Stimulated activated CD4-positive, alpha-beta T cell treated with anti-CD3 and anti-CD28 coated beads, TNF-alpha, amount 100 ng/mL, for 4 hours (primary cell): ENCODE measurements at regions not wholly inside any gene's neighbourhood (a gene's known extent, or its start where the extent isn't known, plus 50 kb on each side); places are given as distances from the start of the nearest gene placed in this dataset.

Experiments used
- DNase-seq, 3 experiments: peaks; one replicate each; pipeline ENCODE4 v3.0.0-alpha.2; 2020; ENCODE audit warnings: low read depth in 3 of 3

DNA sequence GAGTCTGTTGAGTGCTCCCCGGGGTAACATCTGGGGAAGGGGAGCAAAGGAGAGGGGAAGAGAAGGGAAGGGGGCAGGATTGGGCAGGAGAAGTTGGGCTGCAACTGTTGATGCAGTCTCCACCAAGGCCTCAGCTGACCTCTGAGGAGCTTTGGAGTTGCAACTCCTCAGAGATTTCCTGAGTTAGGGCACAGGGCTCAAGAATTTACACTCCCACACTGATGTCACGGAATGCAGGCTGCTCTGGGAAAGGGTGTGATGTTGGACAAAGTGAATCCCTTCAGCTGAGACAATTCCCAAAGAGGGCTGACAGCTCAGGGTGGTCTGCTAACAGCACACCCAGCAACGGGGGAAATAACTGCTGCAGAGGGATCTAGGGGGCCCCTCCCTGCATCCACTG is 295.6 kb downstream of the PCNX1 start:
- DNase-seq = no peak

DNA sequence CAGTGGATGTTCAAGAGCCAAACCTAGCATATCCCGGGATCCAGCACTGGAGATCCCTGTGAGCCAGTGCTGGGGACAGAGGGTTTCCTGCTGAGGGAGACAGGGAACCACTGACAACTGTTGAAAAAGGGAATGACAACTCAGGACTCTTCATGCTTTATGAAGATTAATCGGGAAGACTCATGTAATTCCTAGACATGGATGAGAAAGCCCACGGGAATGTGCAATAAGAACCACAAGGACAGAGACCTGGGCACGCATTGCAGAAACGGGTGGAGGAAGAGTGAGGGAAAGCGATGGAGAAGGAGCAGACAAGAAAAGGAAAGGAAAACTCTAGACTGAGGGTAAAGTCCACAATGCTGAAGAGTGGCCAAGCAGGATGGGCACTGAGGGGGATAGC is 296.0 kb downstream of the PCNX1 start:
- no peak for DNase-seq

DNA sequence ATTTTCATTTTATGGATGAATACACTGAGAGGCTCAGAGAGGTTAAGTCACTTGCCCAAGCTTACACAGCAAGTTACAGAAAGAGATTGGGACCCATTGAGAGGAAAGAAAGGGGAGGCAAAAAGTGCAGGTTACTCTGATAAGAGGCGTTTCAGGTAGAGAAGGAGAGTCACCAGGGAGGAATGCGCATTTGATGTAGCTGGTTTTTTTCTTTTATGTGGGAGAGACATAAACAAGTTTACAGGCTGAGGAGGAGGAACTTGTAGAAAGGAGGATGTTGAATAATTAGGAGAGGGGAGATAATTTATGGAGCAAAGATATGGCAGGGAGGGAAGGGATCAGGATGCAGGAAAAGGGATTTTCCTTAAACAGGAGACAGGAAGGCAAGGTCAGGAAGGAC is 297.0 kb downstream of the PCNX1 start:
- no peak for DNase-seq

DNA sequence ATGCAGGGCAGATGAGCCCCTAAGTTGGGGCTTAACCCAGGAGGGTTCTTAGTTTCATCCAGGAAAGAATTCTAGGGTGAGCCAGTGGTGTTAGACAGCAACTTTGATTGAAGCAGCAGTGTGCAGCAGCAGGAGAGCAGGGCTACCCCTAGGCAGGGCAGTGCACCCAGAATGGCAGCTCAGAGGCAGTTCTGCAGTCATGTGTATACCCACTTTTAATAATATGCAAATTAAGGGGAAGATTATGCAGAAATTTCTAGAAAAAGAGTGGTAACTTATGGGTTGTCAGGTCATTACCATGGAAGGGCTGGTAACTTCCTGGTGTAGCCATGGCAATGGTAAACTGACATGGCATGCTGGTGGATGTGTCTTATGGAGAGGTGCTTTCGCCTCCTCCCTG is 297.5 kb downstream of the PCNX1 start:
- DNase-seq = no peak

DNA sequence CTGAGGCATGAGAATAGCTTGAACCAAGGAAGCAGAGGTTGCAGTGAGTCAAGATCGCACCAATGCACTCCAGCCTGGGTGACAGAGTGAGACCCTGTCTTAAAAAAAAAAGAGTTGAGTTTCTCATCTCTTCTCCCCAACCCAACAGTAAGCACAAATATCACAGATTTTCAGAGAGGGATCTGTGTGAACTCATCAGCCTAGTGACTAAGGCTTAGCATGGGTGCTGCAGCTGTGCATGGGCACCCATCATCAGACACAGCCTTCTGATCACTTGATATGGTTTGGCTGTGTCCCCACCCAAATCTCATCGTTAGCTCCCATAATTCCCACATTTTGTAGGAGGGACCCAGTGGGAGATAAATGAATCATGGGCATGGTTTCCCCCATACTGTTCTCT is 298.9 kb downstream of the PCNX1 start:
- no peak for DNase-seq

DNA sequence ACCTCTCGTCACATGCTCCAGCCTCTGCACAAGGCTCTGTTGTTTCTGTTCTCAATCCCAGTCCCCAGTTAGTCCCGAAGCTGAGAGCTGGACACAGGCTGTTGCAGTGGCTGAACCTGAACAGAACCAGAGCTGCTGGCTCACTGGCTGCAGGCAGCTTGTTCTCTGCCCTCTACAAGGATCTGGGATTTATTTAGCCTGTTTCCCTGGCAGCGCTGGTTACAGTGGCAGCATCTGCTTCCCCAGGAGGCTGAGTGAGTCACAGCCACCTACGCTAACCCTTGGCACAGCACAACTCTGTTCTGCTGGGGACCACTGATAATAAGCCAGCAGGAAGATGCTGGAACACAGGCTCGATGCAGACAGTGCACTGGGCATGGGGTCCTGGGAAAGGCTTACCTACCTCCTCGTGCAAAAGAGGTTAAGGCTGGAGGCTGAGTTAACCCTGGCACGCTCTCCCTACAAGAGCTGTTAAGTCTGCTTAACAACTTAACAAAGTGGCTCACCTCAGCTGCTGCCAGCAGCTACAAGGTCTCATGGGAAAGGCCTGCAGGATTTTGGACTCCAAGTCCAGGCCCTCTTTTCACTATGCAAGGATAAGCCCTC is 299.6 kb downstream of the PCNX1 start:
- DNase-seq = no peak

DNA sequence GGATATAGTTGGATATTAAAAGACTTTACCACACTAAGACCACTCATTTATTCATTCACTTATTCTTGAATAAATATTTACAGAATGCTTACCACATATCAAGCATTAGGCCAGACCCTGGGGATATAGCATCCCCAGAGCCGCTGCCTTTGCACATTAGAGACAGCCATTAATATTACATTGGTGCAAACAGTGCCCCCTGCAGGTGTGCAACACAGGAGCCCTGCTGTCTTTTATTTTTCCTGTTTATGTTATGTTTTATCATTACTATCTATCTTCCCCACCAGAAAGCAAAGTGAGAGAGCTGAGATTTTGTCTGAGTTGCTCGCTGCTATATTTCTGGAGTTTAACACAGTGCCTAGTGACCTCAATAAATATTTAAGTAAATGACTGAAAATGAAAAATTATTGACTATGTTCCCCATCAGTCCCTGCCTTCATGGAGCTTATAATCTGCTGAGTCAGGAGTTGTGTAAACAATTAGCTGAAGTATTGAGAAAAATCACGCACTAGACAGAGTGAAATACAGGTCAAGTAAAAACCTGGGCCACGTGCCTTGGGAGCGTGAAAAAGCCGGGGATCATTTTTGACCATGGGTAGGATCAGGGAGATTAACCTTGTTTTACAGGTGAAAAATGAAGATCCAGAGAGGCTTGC is 301.6 kb downstream of the PCNX1 start:
- no peak for DNase-seq

DNA sequence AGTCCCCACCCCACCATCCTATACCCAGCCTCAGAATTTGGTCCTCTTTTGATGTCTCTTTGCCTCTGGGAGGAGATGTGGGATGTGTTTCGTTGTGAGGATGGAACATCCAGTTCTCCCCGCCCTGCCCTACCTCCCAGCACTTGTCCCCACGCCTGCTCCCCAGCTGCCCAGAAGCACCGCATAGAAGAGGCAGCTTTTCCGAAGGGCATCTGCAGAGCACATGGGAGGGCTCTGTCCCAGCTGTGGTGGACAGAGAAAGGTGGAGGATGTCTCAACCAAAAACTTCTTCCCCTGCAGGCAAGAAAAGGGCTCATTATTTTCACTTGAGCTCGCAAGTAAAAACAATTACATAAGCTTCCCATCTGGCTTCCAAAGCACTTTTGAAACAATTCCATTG is 302.6 kb downstream of the PCNX1 start:
- DNase-seq = no peak

DNA sequence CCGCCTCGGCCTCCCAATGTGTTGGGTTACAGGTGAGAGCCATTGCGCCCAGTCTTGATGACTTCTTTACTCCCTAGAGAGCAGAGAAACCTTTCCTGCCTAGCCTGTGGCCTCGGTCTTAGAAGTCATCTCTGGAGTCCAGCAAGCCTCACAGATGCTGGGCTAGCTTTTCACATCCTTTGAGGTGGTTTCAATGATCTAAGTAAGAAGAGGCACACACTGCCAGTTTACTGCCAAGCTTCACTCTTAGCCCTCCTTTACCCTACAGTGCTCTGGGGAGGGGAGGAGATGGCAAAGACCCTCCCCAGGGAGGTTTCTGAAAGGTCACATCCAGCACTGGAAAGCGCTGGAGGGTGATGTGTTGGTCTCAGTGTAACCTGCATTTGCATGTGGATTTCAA is 304.8 kb downstream of the PCNX1 start:
- no peak for DNase-seq

DNA sequence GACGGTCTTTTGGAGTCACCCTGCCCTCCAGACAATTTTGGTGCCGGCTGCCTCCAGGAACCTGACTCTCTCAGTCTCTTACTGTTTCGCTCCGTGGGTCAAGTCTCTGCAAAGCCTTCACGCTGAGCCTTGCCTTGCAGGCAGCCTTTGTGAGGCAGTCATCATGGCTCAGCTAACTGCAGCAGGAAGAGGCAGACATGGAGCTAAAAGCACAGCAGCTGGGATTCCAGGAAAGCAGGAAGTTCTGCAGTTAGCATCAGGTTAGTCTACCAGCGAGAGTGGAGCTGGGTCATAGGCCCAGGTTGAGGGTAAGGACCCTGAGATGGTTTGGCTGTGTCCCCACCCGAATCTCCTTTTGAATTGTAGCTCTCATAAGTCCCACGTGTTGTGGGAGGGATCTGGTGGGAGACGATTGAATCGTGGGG is 305.4 kb downstream of the PCNX1 start:
- no peak for DNase-seq

DNA sequence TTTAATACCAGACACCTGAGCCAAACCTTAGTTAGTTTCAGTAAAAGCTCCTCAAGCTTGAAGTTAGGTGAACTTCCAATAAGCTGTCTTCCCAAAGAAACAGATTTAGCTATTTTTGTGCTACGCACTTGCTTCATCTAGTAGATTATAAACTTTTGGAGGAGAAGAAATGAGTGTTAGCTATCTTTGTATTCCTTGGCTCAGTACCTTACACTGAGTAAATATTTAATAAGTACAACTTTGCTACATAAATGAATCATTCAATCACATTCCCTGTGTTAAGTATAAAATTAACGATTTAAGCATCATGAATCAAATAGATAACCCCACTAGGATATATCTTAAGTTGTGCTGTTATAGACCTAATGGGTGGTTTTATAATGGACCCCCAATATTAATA is 307.0 kb downstream of the PCNX1 start:
- no peak for DNase-seq

DNA sequence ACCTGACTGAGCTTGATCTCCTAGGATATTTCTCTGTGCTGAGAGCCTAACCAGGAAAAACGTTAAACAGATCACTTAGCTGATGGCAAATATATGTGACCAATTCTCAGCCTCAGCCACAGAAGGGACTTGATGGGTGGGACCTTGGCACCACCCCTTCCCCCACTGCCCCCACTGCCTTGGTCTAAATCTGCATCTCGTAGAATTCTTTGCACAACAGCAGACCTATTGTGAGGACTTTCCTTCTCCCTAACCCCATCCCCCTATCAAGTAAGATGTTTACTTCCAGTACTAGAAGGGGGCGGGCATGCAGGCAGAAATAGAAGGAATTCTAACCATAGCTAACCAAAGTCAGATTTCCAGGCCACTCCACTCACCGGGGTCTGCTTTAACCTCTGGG is 313.2 kb downstream of the PCNX1 start:
- no peak for DNase-seq

DNA sequence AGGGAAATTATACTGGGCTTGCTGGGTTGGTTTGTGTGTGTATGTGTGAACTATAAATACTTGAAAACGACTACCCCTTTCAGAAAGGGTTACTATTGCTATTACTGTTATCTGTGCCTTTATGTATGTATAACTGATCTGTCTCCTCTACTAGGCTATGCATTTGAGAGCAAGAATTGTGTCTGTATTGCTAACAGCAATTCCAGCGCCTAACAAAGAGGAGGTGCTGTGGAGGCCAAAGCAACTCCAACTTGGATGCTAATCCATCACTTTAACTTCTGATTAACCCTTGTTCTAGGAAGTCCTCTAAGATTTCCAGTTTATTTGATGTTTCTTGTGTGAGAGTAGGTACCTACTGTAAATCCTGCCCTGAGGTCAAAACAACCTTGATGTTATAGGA is 313.9 kb downstream of the PCNX1 start:
- no peak for DNase-seq

DNA sequence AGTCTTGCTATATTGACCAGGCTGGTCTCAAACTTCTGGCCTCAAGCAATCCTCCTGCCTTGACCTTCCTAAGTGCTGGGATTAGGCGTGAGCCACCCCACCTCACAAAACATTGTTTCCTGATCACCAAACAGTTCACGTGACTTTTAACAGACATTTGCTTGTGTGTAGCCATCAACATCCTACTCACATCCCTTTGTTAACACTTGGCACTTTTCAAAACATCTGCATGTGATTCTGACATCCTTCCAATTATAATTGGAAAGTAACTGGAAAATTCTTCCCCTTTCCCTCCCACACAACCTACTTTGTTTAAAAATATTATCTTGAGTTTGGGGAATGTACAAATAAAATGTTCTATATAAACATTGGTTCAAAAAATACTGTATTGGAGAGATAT is 317.9 kb downstream of the PCNX1 start:
- no peak for DNase-seq

DNA sequence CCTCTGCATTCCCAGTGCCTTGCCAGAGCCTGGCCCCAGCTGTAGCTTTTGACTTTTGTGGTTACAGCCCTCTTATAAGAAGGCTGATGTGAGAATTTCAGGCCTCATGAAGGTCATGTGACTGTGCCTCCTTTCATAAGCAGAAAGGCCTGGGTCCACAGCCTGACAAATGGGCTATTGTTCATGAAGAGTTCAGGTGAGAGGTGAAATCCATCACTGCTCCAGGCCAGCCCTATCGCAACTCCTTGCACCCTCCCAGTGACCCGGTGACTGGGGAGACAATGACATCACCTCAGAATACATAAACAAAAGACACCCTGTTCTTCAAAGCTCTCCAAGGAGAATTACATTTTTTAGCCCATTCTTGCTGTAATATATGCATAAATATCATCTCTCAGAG is 321.5 kb downstream of the PCNX1 start:
- DNase-seq = no peak

DNA sequence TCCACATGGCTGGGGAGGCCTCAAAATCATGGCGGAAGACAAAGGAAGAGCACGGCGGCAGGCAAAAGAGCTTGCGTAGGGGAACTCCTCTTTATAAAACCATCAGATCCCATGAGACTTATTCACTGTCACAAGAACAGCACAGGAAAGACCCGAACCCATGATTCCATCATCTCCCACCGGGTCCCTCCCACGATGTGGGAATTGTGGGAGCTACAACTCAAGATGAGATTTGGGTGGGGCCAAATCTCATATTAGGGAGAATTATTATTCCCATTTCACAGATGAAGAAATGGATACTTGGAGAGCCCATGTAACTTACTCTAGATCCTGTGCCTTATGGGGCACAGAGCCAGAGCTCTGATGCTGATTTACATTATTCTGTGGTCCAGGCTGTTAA is 322.6 kb downstream of the PCNX1 start:
- DNase-seq = no peak

DNA sequence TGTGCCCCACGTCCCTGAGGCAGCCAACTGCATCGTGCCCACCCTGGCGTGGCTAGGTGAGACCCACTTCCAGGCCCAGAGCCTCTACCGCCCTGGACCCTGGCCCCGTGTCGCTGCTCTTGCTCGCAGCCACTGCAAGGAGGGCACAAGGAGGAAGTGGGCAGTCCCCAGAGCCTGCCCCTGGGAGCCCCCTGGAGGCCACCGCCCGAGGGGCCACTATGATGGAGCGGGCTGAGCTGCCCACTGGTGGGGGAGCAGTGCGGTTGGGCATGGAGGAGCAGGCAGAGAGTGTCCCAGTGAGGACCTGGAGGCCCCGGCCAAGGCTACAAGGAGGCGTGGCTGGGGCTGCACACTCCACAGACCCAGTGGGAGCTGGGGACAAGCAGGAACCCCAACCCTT is 323.6 kb downstream of the PCNX1 start:
- DNase-seq = no peak

DNA sequence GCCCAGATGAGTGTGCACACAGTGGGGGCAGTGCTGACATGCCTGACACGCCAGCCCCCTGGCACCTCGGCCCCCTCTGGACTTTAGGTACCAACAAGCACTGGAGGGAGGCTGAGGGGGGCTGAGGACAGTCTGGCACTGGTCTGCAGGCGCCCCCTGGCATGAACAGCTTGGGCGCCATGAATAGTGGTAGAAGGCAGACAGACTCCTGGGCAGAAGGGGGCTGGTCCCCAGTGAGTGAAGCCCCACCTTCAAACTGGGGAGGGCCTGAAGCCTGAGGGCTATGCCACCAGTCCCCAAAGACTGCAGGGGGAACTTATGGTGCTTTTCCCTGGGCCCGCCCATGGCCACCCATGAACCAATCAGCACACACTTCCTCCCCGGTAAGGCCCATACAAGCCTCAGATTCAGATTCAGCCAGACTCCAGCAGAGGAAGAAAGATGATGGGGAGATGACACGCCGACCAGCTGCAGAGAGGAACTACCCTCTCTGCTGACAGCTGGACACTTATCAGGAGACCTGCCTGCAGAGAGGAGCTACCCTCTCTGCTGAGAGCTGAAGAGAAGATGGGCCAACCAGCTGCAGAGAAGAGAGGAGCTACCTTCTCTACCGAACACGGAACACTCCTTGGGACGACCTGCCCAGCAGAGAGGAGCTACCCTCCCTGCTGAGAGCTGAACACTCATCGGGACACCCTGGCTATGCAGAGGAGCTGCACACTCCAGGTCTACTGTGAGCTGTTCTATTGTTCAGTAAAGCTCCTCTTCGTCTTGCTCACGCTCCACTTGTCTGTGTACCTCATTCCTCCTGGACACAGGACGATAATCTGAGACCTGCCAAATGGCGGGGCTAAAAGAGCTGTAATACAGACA is 324.5 kb downstream of the PCNX1 start:
- no peak for DNase-seq

DNA sequence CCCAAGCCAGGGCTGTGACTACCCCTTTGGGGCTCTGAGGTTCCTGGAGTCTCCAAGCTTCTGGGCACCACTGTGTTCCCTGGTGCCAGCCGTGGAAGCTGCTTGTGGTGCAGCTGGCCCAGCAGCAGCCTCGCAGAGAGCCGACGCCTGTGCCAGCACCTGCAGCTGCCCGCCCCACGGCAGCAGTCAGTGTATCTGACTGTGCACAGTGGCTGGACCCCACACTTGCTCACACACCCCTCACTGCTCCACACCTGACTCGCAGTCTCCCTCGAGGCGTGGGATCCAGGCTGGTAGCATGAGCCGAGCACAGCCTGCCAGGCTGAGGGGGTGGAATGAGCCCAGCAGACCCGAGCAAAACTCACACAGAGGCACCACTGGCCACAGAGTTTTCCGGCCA is 325.2 kb downstream of the PCNX1 start:
- no peak for DNase-seq

DNA sequence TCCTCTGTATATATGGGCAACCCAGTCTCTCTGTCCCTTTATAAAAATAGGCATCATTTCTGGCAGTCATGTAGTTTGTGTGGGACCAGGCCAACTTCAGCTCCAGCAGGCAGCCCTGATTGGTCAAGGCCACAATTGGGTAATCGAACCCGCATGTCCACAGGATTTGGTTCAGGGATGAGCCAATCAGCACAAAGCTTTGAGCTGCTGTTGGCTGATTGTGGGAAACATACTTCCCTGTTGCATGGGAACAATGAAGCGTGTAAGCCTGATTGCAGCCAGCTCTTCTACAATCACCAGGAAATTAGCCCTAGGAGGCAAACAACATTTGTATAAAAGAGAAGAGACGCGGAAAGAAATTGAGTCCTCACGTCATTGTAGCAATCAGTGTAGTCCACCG is 328.6 kb downstream of the PCNX1 start:
- no peak for DNase-seq

DNA sequence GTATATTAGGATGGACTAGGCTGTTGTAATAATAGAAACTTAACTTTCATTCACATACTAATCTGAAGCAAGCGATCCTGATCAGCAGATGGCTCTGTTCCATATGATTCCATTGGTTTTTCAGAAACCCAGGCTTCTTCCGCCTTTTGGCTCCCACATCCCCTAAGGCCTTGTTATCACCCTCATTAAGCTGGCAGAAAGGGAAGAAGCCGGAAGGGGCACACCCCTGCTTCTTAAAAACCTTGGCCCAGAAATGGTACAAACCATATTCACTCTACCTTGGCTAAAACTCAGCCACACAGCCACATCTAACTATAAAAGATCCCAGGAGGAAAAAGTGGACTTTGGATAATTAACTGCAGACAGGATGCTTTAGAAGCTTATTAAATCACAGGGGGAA is 329.2 kb downstream of the PCNX1 start:
- no peak for DNase-seq

DNA sequence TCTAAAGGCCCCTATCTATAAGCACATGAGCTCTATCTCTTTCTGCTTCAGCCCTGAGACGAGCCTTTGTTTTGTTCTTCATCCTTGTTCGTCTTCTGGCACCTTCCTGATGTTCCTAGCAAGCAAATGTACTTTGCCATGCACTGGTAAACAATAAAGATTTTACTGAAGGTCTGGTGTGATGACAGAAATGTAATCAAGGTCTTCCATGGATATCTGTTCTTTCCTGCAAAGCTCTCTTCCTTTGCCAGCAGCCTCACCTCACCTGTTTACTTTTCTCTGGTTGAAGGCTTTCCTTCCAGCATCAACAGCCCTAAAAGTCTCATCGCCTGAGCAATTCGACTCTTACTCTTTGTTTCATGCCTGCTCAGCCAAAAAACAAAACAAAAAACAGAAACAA is 330.3 kb downstream of the PCNX1 start:
- no peak for DNase-seq

DNA sequence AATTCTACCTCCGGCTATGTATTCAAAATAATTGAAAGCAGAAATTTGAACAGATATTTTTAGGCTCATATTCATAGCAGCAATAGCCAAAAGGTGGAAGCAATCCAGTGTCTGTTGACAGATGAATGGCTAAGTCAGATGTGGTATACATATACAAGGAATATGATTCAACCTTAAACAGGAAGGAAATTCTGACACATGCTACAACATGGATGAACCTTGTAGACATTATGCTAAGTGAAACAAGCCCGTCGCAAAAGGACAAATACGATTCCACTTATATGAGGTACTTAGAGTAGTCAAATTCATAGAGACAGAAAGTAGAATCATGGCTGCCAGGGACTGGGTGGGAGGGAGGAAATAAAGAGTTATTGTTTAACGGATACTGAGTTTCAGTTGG is 331.6 kb downstream of the PCNX1 start:
- DNase-seq = no peak
